A673 (cell line): ENCODE measurements at regions not wholly inside any gene's neighbourhood (a gene's known extent, or its start where the extent isn't known, plus 50 kb on each side); places are given as distances from the start of the nearest gene placed in this dataset.

ENCODE experiments used
- CTCF ChIP-seq: fragments of 300-800, 200-600 bp; sonication (generic); conservative IDR thresholded peaks from 2 replicates; pipeline ENCODE4 v1.5.1; 2017; ENCODE audit warnings: low read depth, mild to moderate bottlenecking, antibody characterized with exemption, low read length, moderate library complexity, mixed read lengths
- EZH2 ChIP-seq: fragments of 200-600 bp; sonication (generic); IDR thresholded peaks from 2 replicates; pipeline ENCODE4 v1.6.1; 2017; ENCODE audit warnings: borderline replicate concordance, low read depth, mild to moderate bottlenecking, mixed read lengths, antibody characterized with exemption, low read length; ENCODE audit not compliant: poor library complexity, severe bottlenecking

GRCh38 chr2:16334886-16335603 lies 330.6 kb downstream of the CYRIA start:
- no peak for TF ChIP-seq CTCF
- no peak for TF ChIP-seq EZH2
